Esophagus muscularis mucosa (tissue), 4 donors: ENCODE measurements at regions not wholly inside any gene's neighbourhood (a gene's known extent, or its start where the extent isn't known, plus 50 kb on each side); places are given as distances from the start of the nearest gene placed in this dataset.

Experiments
- DNase-seq: peaks from one replicate; pipeline ENCODE4 v3.0.0-alpha.2; 2017; ENCODE audit errors: extremely low spot score
- H3K27ac ChIP-seq, 4 donors: fragments of 200-600 bp; sonication (generic); replicated peaks in 1 of 4; 1 replicate in 3 of 4; 2 replicates in 1 of 4; pipeline ENCODE4 v1.5.1; 2016 to 2019; ENCODE audit warnings: mild to moderate bottlenecking in 1 of 4
- H3K27me3 ChIP-seq, 4 donors: fragments of 200-600 bp; sonication (generic); one replicate each; pipeline versions ENCODE4 v1.5.1 to v1.6.0; 2016 to 2019
- H3K36me3 ChIP-seq, 4 donors: fragments of 200-600 bp; sonication (generic); one replicate each; pipeline ENCODE4 v1.5.1; 2016 to 2019
- H3K4me1 ChIP-seq, 4 donors: fragments of 200-600 bp; sonication (generic); one replicate each; pipeline ENCODE4 v1.5.1; 2016 to 2019
- H3K4me3 ChIP-seq, 4 donors: fragments of 200-600 bp; sonication (generic); 1 replicate in 2 of 4; 2 replicates in 2 of 4; pipeline ENCODE4 v1.5.1; 2016 to 2019; ENCODE audit warnings: mild to moderate bottlenecking in 4 of 4, moderate library complexity in 1 of 4
- H3K9me3 ChIP-seq, 4 donors: fragments of 200-600 bp; sonication (generic); 1 replicate in 3 of 4; 2 replicates in 1 of 4; pipeline ENCODE4 v1.5.1; 2016 to 2019
- EP300 ChIP-seq: sonication (generic); formaldehyde crosslinking; IDR thresholded peaks from one replicate; pipeline ENCODE4 v1.6.1; 2017; ENCODE audit warnings: antibody characterized with exemption
- POLR2A ChIP-seq: fragments of 450-650 bp; IDR thresholded peaks from one replicate; pipeline ENCODE4 v1.6.1; 2017; ENCODE audit warnings: antibody characterized with exemption, moderate library complexity, mild to moderate bottlenecking, low read depth
- POLR2AphosphoS5 ChIP-seq, 2 donors: sonication (generic); formaldehyde crosslinking; IDR thresholded peaks; one replicate each; pipeline ENCODE4 v1.6.1; 2017; ENCODE audit warnings: antibody characterized with exemption in 2 of 2
- WGBS: methylation state at CpG from one replicate; pipeline ENCODE4 v1.1.5; 2018; 5-methylcytosine and 5-hydroxymethylcytosine counted together
- intact Hi-C: fragments of 100-400 bp; cut with DNase I; formaldehyde crosslinking; loops from one replicate; pipeline ENCODE4 v1.15.1; 2023
- TF ChIP-seq, protein P1 (sequence below), 3 experiments: fragments of 200-600 bp in 2 of 3; fragments of 450-650 bp in 1 of 3; sonication (generic) in 2 of 3; IDR thresholded peaks; one replicate each; pipeline ENCODE4 v1.5.1; 2017 to 2019; ENCODE audit warnings: antibody characterized with exemption in 3 of 3, mild to moderate bottlenecking in 2 of 3, moderate library complexity in 1 of 3

DNA sequence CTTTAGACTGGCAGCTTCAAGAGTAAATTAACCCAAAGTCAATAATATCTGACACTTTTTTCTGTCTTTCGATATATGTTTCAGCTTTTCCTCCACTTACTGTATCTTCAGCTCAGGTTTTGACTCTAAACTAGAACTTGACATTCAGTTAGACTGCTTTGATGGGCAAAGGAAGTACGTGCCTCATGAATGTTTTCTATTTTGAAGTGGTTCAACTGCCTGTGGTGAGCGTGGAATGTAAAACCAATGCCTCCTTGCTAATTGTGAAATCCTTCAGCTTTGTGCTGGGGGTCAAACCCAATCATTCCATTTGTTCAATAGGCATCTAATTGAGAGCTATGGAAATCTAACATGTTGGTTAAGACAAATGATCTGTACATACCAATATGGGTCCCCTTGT, 857.0 kb upstream of the HTR2C start:
- Histone ChIP-seq H3K4me1 (no peaks in the 10 kb centered on the region), H3K4me3 (no peak overlapping the region), H3K27me3 (no peaks in the 10 kb centered on the region), H3K9me3 (peaks cover 0 to 6% (median 0%) of the 10 kb centered on the region in 4 donors), H3K27ac (no peak overlapping the region), H3K36me3 (no peaks in the 10 kb centered on the region)
- intact Hi-C loops = no loop called here
- DNase-seq = no peak
- WGBS = 73% methylated on average over 3 of the region's 3 CpGs
- TF ChIP-seq POLR2A (no peak), POLR2AphosphoS5 (IDR thresholded peaks at IDR 0.05) (no peak), EP300 (no peak)
- TF ChIP-seq, protein P1, sequence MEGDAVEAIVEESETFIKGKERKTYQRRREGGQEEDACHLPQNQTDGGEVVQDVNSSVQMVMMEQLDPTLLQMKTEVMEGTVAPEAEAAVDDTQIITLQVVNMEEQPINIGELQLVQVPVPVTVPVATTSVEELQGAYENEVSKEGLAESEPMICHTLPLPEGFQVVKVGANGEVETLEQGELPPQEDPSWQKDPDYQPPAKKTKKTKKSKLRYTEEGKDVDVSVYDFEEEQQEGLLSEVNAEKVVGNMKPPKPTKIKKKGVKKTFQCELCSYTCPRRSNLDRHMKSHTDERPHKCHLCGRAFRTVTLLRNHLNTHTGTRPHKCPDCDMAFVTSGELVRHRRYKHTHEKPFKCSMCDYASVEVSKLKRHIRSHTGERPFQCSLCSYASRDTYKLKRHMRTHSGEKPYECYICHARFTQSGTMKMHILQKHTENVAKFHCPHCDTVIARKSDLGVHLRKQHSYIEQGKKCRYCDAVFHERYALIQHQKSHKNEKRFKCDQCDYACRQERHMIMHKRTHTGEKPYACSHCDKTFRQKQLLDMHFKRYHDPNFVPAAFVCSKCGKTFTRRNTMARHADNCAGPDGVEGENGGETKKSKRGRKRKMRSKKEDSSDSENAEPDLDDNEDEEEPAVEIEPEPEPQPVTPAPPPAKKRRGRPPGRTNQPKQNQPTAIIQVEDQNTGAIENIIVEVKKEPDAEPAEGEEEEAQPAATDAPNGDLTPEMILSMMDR (IDR thresholded peaks at IDR 0.05) = no peak

DNA sequence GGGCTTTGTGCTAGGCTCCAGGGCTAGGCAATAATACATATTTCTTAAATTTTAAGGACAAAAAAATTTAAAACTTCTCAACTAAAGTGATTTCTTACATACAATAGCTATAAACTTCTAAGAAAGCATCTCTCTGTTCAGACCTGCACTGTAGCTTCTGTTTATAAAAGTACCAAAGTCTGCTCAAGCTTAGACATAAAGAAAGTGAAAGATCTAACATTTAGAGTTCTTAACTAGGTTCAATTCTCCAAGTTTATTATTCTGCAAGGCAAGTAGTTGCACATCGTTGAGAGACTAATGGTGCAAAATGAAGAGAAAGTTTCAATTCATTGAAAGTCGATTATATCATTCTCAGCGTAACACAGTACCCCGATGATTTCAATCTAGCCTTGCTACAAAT, 857.4 kb upstream of the HTR2C start:
- Histone ChIP-seq H3K27me3 (no peaks in the 10 kb centered on the region), H3K4me1 (no peaks in the 10 kb centered on the region), H3K27ac (no peak overlapping the region), H3K4me3 (no peak overlapping the region), H3K36me3 (no peaks in the 10 kb centered on the region), H3K9me3 (peaks cover 0 to 6% (median 0%) of the 10 kb centered on the region in 4 donors)
- WGBS = 79% methylated on average over 4 of the region's 4 CpGs
- no peak for DNase-seq
- no peak for TF ChIP-seq EP300
- no peak for TF ChIP-seq POLR2A
- TF ChIP-seq POLR2AphosphoS5 (IDR thresholded peaks at IDR 0.05) = no peak
- TF ChIP-seq, protein P1 (IDR thresholded peaks at IDR 0.05) = no peak
- intact Hi-C loops = no loop called here

DNA sequence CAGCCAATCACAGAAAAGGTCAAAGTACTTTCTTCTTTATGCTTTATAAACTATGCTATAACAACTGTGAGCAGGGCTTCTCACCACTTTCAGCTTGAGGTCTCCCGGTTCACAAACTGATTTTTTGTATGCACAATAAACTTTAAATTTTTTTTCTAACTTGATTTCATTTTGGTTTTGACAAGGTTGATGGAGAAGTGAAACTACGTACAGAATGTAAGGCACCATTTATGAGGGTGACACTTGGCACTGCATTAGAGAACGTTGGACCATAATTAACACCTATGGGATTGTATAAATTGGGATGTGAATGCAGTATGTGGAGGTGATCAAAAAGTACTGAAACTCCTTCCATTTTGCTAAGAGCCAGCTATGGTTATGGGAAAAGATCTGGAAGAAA, 857.9 kb upstream of the HTR2C start:
- WGBS = 89% methylated on average over 3 of the region's 3 CpGs
- no peak overlapping the region for H3K4me3 ChIP-seq
- DNase-seq = no peak
- no peaks in the 10 kb centered on the region for H3K27me3 ChIP-seq
- H3K9me3 ChIP-seq = peaks cover 0 to 4% (median 0%) of the 10 kb centered on the region in 4 donors
- no peak overlapping the region for H3K27ac ChIP-seq
- no peaks in the 10 kb centered on the region for H3K4me1 ChIP-seq
- TF ChIP-seq POLR2A (no peak), POLR2AphosphoS5 (IDR thresholded peaks at IDR 0.05) (no peak), EP300 (no peak)
- TF ChIP-seq, protein P1 (IDR thresholded peaks at IDR 0.05) = no peak
- no peaks in the 10 kb centered on the region for H3K36me3 ChIP-seq
- intact Hi-C loops = no loop called here

DNA sequence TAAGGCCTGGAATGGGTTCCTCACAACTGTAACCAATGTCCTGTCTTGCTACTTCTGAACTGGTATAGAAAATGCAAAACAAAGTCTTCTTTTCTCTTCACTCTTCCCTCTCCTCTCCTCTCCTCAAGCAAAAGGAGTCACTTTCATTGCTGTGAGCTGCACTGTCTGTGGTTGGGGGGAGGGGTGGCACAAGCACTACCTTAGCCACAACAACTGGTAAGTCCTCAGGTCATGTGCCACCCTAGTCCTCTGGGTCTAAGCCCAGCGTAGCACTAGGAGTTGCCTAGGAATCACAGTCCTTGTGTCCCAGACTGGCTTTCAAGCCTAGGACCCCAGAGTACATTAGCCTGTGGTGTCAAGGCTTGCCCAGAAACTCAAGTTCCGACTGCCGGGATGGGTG, 859.3 kb upstream of the AMOT start:
- TF ChIP-seq, protein P1 (IDR thresholded peaks at IDR 0.05) = no peak
- TF ChIP-seq EP300 (no peak), POLR2A (no peak), POLR2AphosphoS5 (IDR thresholded peaks at IDR 0.05) (no peak)
- Histone ChIP-seq H3K36me3 (no peaks in the 10 kb centered on the region), H3K27me3 (no peaks in the 10 kb centered on the region), H3K9me3 (no peaks in the 10 kb centered on the region), H3K4me1 (no peaks in the 10 kb centered on the region), H3K4me3 (no peak overlapping the region), H3K27ac (no peak overlapping the region)
- WGBS = 83% methylated on average over 3 of the region's 3 CpGs
- intact Hi-C loops = no loop called here
- no peak for DNase-seq

DNA sequence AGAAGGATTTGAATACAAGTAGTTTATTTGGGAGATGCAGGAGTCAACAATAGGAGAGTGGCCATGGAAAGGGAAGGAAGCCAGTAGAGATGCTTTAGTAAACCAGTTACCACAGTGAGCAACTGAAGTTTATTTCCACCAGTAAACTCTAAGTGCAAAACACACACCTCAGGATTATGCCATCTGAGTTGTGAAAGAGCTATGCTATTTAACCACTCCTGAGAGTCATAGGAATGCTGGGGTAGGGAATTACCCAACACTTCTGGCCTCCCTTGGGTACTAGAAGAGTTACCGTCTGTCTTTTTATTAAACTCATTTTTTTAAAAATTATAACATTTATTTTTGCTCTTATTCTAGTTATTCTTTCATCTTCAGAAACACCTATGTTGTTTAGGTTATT, 834.6 kb upstream of the AMOT start:
- Histone ChIP-seq H3K27ac (no peak overlapping the region), H3K9me3 (no peaks in the 10 kb centered on the region), H3K4me3 (no peak overlapping the region), H3K36me3 (no peaks in the 10 kb centered on the region), H3K27me3 (no peaks in the 10 kb centered on the region), H3K4me1 (no peaks in the 10 kb centered on the region)
- TF ChIP-seq EP300 = no peak
- TF ChIP-seq POLR2A = no peak
- TF ChIP-seq, protein P1 (IDR thresholded peaks at IDR 0.05) = no peak
- no peak for TF ChIP-seq POLR2AphosphoS5 (IDR thresholded peaks at IDR 0.05)
- intact Hi-C loops = no loop called here
- 80% methylated on average over 1 of the region's 1 CpG for WGBS
- DNase-seq = no peak
